ENCODE measurements at regions not wholly inside any gene's neighbourhood (a gene's known extent, or its start where the extent isn't known, plus 50 kb on each side); places are given as distances from the start of the nearest gene placed in this dataset.
A peak's percentile ranks its signal among the peaks of the same experiment; 100 is the strongest.

DNA sequence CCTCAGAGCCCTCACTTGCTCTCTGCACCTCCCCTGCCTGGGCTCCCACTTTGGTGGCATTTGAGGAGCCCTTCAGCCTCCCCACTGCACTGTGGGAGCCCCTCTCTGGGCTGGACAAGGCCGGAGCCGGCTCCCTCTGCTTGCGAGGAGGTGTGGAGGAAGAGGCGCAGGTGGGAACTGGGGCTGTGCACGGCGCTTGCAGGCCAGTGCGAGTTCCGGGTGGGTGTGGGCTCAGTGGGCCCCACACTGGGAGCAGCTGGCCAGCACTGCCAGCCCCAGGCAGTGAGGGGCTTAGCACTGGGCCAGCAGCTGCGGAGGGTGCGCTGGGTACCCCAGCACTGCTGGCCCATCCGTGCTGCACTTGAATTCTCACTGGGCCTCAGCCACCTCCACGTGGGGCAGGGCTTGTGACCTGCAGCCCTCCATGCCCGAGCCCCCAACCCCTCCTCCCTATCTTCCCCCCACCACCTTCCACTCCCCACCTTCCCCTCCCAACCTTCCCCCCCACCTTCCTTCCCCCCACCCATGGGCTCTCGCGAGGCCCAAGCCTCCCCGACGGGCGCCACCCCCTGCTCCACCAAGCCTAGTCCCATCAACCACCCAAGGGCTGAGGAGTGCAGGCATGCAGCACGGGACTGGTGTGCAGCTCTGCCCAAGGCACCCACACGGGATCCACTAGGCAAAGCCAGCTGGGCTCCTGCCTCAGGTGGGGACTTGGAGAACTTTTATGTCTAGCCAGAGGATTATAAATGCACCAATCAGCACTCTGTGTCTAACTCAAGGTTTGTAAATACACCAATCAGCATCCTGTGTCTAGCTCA lies 113.5 kb upstream of the BEND4 start:
- Histone ChIP-seq H3K9me3 (ENCODE audit: insufficient read depth, low read depth, low read length) (no peaks in the 10 kb centered on the region; the same call in 1 of the 2 replicates), H3K27ac (ENCODE audit: low read length) (no peak overlapping the region), H3K4me1 (ENCODE audit: insufficient read depth, low read length) (peaks cover 14% of the 10 kb centered on the region; the same call in 1 of the 2 replicates), H3K9ac (ENCODE audit: low read depth, low read length) (no peak overlapping the region), H3K27me3 (ENCODE audit: insufficient read depth, low read length) (no peaks in the 10 kb centered on the region), H3K4me3 (ENCODE audit: low read length) (no peak overlapping the region), H3K36me3 (ENCODE audit: insufficient read depth, low read depth, low read length) (no peaks in the 10 kb centered on the region)

DNA sequence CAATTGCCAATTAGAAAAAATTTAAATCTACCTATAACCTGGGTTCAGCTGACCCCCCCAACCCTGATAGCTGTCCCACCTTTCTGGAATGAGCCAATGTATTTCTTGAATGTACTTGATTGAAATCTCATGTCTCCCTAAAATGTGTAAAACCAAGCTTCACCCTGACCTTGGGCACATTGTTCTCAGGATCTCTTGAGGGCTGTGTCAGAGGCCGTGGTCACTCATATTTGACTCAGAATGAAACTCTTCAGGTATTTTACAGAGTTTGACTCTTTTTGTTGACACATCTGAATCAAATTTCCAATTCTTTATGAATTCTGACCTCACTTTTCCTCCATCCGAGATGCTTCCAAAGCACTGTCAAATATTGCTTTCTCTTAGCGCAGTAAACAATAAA lies 115.3 kb upstream of the BEND4 start:
- H3K4me1 ChIP-seq (ENCODE audit: insufficient read depth, low read length): peaks cover 24% of the 10 kb centered on the region; the same call in 1 of the 2 replicates

GRCh38 chr4:42268824-42269223 lies 116.4 kb upstream of the BEND4 start:
- no peak overlapping the region for H3K9ac ChIP-seq (ENCODE audit: low read depth, low read length)
- no peaks in the 10 kb centered on the region; the same call in 1 of the 2 replicates for H3K9me3 ChIP-seq (ENCODE audit: insufficient read depth, low read depth, low read length)
- H3K27me3 ChIP-seq (ENCODE audit: insufficient read depth, low read length): no peaks in the 10 kb centered on the region
- H3K4me3 ChIP-seq (ENCODE audit: low read length): peak overlapping the region; percentile 35; the same call in 1 of the 2 replicates
- H3K36me3 ChIP-seq (ENCODE audit: insufficient read depth, low read depth, low read length): no peaks in the 10 kb centered on the region; the same call in 1 of the 2 replicates
- peaks cover 24% of the 10 kb centered on the region; the same call in 1 of the 2 replicates for H3K4me1 ChIP-seq (ENCODE audit: insufficient read depth, low read length)
- H3K27ac ChIP-seq (ENCODE audit: low read length): peak overlapping the region; percentile 16

More for the DNA sequence above, 115.3 kb upstream of the BEND4 start:
- H3K27ac ChIP-seq (ENCODE audit: low read length): no peak overlapping the region
- H3K9me3 ChIP-seq (ENCODE audit: insufficient read depth, low read depth, low read length): no peaks in the 10 kb centered on the region; the same call in 1 of the 2 replicates
- no peak overlapping the region; the same call in 1 of the 2 replicates for H3K9ac ChIP-seq (ENCODE audit: low read depth, low read length)
- H3K4me3 ChIP-seq (ENCODE audit: low read length): no peak overlapping the region
- H3K27me3 ChIP-seq (ENCODE audit: insufficient read depth, low read length): no peaks in the 10 kb centered on the region
- no peaks in the 10 kb centered on the region for H3K36me3 ChIP-seq (ENCODE audit: insufficient read depth, low read depth, low read length)

GRCh38 chr4:42271096-42271495 lies 118.6 kb upstream of the BEND4 start:
- peak overlapping the region; percentile 19; the same call in 1 of the 2 replicates for H3K4me3 ChIP-seq (ENCODE audit: low read length)
- H3K4me1 ChIP-seq (ENCODE audit: insufficient read depth, low read length): peaks cover 24% of the 10 kb centered on the region; the same call in 1 of the 2 replicates
- H3K9ac ChIP-seq (ENCODE audit: low read depth, low read length): peak overlapping the region; percentile 42; the same call in 1 of the 2 replicates
- H3K27ac ChIP-seq (ENCODE audit: low read length): peak overlapping the region; percentile 70
- H3K36me3 ChIP-seq (ENCODE audit: insufficient read depth, low read depth, low read length): no peaks in the 10 kb centered on the region; the same call in 1 of the 2 replicates
- no peaks in the 10 kb centered on the region for H3K9me3 ChIP-seq (ENCODE audit: insufficient read depth, low read depth, low read length)
- H3K27me3 ChIP-seq (ENCODE audit: insufficient read depth, low read length): no peaks in the 10 kb centered on the region

DNA sequence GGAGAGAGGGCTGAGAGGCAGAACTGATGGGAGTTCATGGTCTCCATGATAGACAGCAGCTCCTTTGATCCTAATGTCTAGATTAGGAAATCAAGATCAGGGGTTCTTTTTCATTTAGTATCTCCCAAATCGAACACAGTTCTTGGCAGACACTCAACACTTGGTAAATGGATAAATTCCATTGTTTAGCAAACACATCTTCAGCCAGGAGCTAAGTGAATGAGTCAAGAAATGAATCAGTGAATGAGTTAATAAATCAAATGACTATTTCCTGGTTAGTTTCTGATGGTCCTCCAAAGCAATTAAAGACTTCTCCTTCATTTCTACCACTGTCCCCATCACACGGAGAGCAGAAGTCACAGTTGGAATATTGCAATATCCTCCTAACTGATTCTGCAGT lies 120.0 kb upstream of the SHISA3 start:
- Histone ChIP-seq H3K4me1 (ENCODE audit: insufficient read depth, low read length) (peaks cover 7% of the 10 kb centered on the region; the same call in 1 of the 2 replicates), H3K9ac (ENCODE audit: low read depth, low read length) (no peak overlapping the region), H3K27ac (ENCODE audit: low read length) (no peak overlapping the region), H3K36me3 (ENCODE audit: insufficient read depth, low read depth, low read length) (no peaks in the 10 kb centered on the region; the same call in 1 of the 2 replicates), H3K4me3 (ENCODE audit: low read length) (no peak overlapping the region), H3K27me3 (ENCODE audit: insufficient read depth, low read length) (no peaks in the 10 kb centered on the region), H3K9me3 (ENCODE audit: insufficient read depth, low read depth, low read length) (no peaks in the 10 kb centered on the region)

GRCh38 chr4:42278709-42279324 lies 118.5 kb upstream of the SHISA3 start:
- Histone ChIP-seq H3K4me1 (ENCODE audit: insufficient read depth, low read length) (no peaks in the 10 kb centered on the region), H3K36me3 (ENCODE audit: insufficient read depth, low read depth, low read length) (no peaks in the 10 kb centered on the region), H3K27ac (ENCODE audit: low read length) (no peak overlapping the region), H3K9ac (ENCODE audit: low read depth, low read length) (no peak overlapping the region), H3K4me3 (ENCODE audit: low read length) (no peak overlapping the region), H3K27me3 (ENCODE audit: insufficient read depth, low read length) (no peaks in the 10 kb centered on the region), H3K9me3 (ENCODE audit: insufficient read depth, low read depth, low read length) (no peaks in the 10 kb centered on the region)

DNA sequence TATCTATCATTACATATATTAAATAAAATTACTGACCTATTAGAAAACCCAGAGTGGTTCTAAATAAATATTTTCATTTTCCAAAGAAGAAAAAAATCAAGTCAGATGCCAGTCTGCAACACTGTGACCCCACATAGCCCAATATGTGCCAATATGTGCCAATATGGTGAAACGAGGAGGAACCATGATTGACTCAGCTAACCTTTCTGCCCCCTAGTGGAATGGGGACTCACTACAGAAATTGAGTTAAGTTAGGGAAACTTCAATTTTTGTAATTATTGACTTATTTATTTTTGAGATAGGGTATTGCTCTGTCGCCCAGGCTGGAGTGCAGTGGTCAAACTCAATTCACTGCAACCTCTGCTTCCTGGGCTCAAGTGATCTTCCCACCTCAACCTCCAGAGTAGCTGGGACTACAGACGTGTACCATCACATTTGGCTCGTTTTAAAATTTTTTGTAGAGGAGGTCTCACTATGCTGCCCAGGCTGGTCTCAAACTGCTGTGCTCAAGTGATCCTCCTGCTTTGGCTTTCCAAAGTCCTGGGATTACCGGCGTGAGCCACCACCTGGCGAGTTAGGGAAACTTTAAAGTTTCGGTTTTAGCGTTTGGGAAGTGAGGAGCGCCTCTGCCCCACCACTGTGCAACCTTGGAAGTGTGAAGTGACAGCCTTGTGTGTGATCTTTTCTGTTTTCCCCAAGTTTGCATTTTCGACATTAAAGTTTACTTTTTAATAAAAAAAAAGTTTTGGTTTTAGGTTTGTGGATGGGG lies 116.8 kb upstream of the SHISA3 start:
- Histone ChIP-seq H3K27ac (ENCODE audit: low read length) (no peak overlapping the region), H3K4me3 (ENCODE audit: low read length) (no peak overlapping the region), H3K27me3 (ENCODE audit: insufficient read depth, low read length) (no peaks in the 10 kb centered on the region), H3K4me1 (ENCODE audit: insufficient read depth, low read length) (no peaks in the 10 kb centered on the region), H3K9me3 (ENCODE audit: insufficient read depth, low read depth, low read length) (no peaks in the 10 kb centered on the region), H3K9ac (ENCODE audit: low read depth, low read length) (no peak overlapping the region), H3K36me3 (ENCODE audit: insufficient read depth, low read depth, low read length) (no peaks in the 10 kb centered on the region)

- Histone ChIP-seq H3K4me1 (ENCODE audit: insufficient read depth, low read length) (no peaks in the 10 kb centered on the region), H3K9me3 (ENCODE audit: insufficient read depth, low read depth, low read length) (no peaks in the 10 kb centered on the region), H3K27me3 (ENCODE audit: insufficient read depth, low read length) (no peaks in the 10 kb centered on the region), H3K36me3 (ENCODE audit: insufficient read depth, low read depth, low read length) (no peaks in the 10 kb centered on the region), H3K9ac (ENCODE audit: low read depth, low read length) (no peak overlapping the region), H3K27ac (ENCODE audit: low read length) (no peak overlapping the region), H3K4me3 (ENCODE audit: low read length) (no peak overlapping the region)
Observed at GRCh38 chr4:42281324-42282020, 115.8 kb upstream of the SHISA3 start.

GRCh38 chr4:42282081-42282901 lies 115.0 kb upstream of the SHISA3 start:
- no peak overlapping the region for H3K9ac ChIP-seq (ENCODE audit: low read depth, low read length)
- no peaks in the 10 kb centered on the region for H3K36me3 ChIP-seq (ENCODE audit: insufficient read depth, low read depth, low read length)
- no peaks in the 10 kb centered on the region for H3K4me1 ChIP-seq (ENCODE audit: insufficient read depth, low read length)
- no peaks in the 10 kb centered on the region for H3K9me3 ChIP-seq (ENCODE audit: insufficient read depth, low read depth, low read length)
- no peak overlapping the region for H3K4me3 ChIP-seq (ENCODE audit: low read length)
- no peaks in the 10 kb centered on the region for H3K27me3 ChIP-seq (ENCODE audit: insufficient read depth, low read length)
- H3K27ac ChIP-seq (ENCODE audit: low read length): no peak overlapping the region

- H3K27ac ChIP-seq (ENCODE audit: low read length): no peak overlapping the region
- H3K27me3 ChIP-seq (ENCODE audit: insufficient read depth, low read length): no peaks in the 10 kb centered on the region
- no peak overlapping the region for H3K4me3 ChIP-seq (ENCODE audit: low read length)
- H3K36me3 ChIP-seq (ENCODE audit: insufficient read depth, low read depth, low read length): no peaks in the 10 kb centered on the region
- no peaks in the 10 kb centered on the region for H3K4me1 ChIP-seq (ENCODE audit: insufficient read depth, low read length)
- H3K9ac ChIP-seq (ENCODE audit: low read depth, low read length): no peak overlapping the region
- H3K9me3 ChIP-seq (ENCODE audit: insufficient read depth, low read depth, low read length): no peaks in the 10 kb centered on the region
Observed at GRCh38 chr4:42284030-42284429, 113.3 kb upstream of the SHISA3 start.
